ENCODE measurements at regions not wholly inside any gene's neighbourhood (a gene's known extent, or its start where the extent isn't known, plus 50 kb on each side); places are given as distances from the start of the nearest gene placed in this dataset.

DNA sequence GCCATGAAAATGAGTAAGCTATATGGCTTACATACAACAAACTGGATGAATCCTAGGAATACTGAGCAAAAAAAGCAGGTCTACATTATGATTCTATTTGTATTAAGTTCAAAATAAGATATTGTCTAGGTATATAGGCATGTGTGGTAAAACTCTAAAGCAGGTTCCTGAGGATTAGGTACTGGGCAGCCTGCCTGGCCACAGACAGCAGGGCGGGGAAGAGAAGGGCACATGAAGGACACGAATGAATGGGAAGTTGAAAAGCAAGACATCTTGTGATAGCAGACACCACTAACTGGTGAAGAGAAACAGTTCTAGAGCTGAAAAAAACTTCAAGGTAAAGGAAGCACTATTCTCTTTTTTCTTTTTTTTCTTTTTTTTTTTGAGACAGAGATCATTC is 72.6 kb upstream of the SLC4A11 start:
- peaks cover 6% of the 10 kb centered on the region for H3K36me3 ChIP-seq (ENCODE audit: insufficient read depth, low read length, poor library complexity, severe bottlenecking)
- H3K27me3 ChIP-seq (replicated peaks; ENCODE audit: insufficient read depth, low read depth, low read length, poor library complexity), result no peaks in the 10 kb centered on the region
- H3K4me1 ChIP-seq (ENCODE audit: insufficient read depth, low read length, poor library complexity, severe bottlenecking), result peaks cover 15% of the 10 kb centered on the region
- no peak for DNase-seq (ENCODE audit: low spot score)
- H3K27ac ChIP-seq (ENCODE audit: low read depth, low read length, poor library complexity, severe bottlenecking), result no peak overlapping the region
- no peaks in the 10 kb centered on the region for H3K9me3 ChIP-seq (ENCODE audit: low read depth, low read length, poor library complexity, severe bottlenecking)
- intact Hi-C loops (cut with micrococcal nuclease; ENCODE audit: unreplicated experiment), result no loop called here
- CTCF ChIA-PET, result no interaction called here
- POLR2A ChIA-PET (ENCODE audit: low non-redundant PET), result interaction anchor here (0.6 kb wide), 1 partner anchor 21 kb away, joined by 19 read pairs; no protein-coding TSS in a partner anchor
- TF ChIP-seq EZH2 (IDR thresholded peaks at IDR 0.05; ENCODE audit: borderline replicate concordance, low read depth, low read length, poor library complexity, severe bottlenecking), result no peak
- TF ChIP-seq, protein P1, sequence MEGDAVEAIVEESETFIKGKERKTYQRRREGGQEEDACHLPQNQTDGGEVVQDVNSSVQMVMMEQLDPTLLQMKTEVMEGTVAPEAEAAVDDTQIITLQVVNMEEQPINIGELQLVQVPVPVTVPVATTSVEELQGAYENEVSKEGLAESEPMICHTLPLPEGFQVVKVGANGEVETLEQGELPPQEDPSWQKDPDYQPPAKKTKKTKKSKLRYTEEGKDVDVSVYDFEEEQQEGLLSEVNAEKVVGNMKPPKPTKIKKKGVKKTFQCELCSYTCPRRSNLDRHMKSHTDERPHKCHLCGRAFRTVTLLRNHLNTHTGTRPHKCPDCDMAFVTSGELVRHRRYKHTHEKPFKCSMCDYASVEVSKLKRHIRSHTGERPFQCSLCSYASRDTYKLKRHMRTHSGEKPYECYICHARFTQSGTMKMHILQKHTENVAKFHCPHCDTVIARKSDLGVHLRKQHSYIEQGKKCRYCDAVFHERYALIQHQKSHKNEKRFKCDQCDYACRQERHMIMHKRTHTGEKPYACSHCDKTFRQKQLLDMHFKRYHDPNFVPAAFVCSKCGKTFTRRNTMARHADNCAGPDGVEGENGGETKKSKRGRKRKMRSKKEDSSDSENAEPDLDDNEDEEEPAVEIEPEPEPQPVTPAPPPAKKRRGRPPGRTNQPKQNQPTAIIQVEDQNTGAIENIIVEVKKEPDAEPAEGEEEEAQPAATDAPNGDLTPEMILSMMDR (conservative IDR thresholded peaks at IDR 0.05; ENCODE audit: low read depth, low read length), result no peak
- no TSS peak for BruUV-seq (replicated peaks)
- H3K4me3 ChIP-seq (ENCODE audit: low read depth, low read length, poor library complexity, severe bottlenecking), result no peak overlapping the region

- POLR2A ChIA-PET (ENCODE audit: low non-redundant PET), result no interaction called here
Measured at GRCh38 chr20:3309226-3309625, 70.2 kb upstream of the SLC4A11 start.

DNA sequence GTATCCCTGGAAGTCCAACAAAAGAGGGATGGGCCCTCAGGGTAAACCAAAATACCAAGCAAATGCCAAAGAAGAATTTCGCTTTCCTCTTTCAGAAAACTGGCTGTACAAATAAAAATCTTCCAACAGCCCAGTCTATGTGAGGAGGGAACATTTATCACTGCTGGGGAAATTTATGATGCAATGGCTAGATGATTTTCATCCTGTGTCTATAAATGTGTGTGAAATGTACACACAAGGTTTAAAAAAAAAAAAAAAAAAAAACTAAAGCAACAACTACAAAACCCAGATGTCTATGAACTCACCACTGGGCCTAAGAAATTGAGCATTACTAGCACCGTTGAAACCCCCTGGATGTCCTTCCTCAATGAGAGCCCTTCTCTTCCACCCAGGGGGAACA is 68.7 kb upstream of the SLC4A11 start:
- Histone ChIP-seq H3K27me3 (replicated peaks; ENCODE audit: insufficient read depth, low read depth, low read length, poor library complexity) (no peaks in the 10 kb centered on the region), H3K36me3 (ENCODE audit: insufficient read depth, low read length, poor library complexity, severe bottlenecking) (peaks cover 6% of the 10 kb centered on the region), H3K9me3 (ENCODE audit: low read depth, low read length, poor library complexity, severe bottlenecking) (no peaks in the 10 kb centered on the region), H3K4me3 (ENCODE audit: low read depth, low read length, poor library complexity, severe bottlenecking) (no peak overlapping the region), H3K4me1 (ENCODE audit: insufficient read depth, low read length, poor library complexity, severe bottlenecking) (peaks cover 3% of the 10 kb centered on the region), H3K27ac (ENCODE audit: low read depth, low read length, poor library complexity, severe bottlenecking) (no peak overlapping the region)
- no peak for DNase-seq (ENCODE audit: low spot score)
- ChIA-PET CTCF (no interaction called here), POLR2A (ENCODE audit: low non-redundant PET) (no interaction called here)
- intact Hi-C loops (cut with micrococcal nuclease; ENCODE audit: unreplicated experiment), result no loop called here
- no TSS peak for BruUV-seq (replicated peaks)
- no peak for TF ChIP-seq EZH2 (IDR thresholded peaks at IDR 0.05; ENCODE audit: borderline replicate concordance, low read depth, low read length, poor library complexity, severe bottlenecking)
- TF ChIP-seq, protein P1 (conservative IDR thresholded peaks at IDR 0.05; ENCODE audit: low read depth, low read length), result no peak

More at GRCh38 chr20:3309226-3309625, 70.2 kb upstream of the SLC4A11 start:
- no TSS peak for BruUV-seq (replicated peaks)
- intact Hi-C loops (cut with micrococcal nuclease; ENCODE audit: unreplicated experiment), result no loop called here
- Histone ChIP-seq H3K4me3 (ENCODE audit: low read depth, low read length, poor library complexity, severe bottlenecking) (no peak overlapping the region), H3K27ac (ENCODE audit: low read depth, low read length, poor library complexity, severe bottlenecking) (no peak overlapping the region), H3K36me3 (ENCODE audit: insufficient read depth, low read length, poor library complexity, severe bottlenecking) (peaks cover 6% of the 10 kb centered on the region), H3K4me1 (ENCODE audit: insufficient read depth, low read length, poor library complexity, severe bottlenecking) (peaks cover 15% of the 10 kb centered on the region), H3K9me3 (ENCODE audit: low read depth, low read length, poor library complexity, severe bottlenecking) (no peaks in the 10 kb centered on the region), H3K27me3 (replicated peaks; ENCODE audit: insufficient read depth, low read depth, low read length, poor library complexity) (no peaks in the 10 kb centered on the region)
- CTCF ChIA-PET, result no interaction called here
- DNase-seq (ENCODE audit: low spot score), result no peak
- TF ChIP-seq, protein P1 (conservative IDR thresholded peaks at IDR 0.05; ENCODE audit: low read depth, low read length), result no peak
- no peak for TF ChIP-seq EZH2 (IDR thresholded peaks at IDR 0.05; ENCODE audit: borderline replicate concordance, low read depth, low read length, poor library complexity, severe bottlenecking)

All from A673 (cell line).